HFFc6 (cell line): ENCODE measurements at regions not wholly inside any gene's neighbourhood (a gene's known extent, or its start where the extent isn't known, plus 50 kb on each side); places are given as distances from the start of the nearest gene placed in this dataset.

ENCODE experiments used
- DNase-seq: peaks from one replicate; pipeline ENCODE4 v3.0.0-alpha.2; 2018
- H3K27ac Mint-ChIP-seq: 2 replicates; pipeline ENCODE4 v1.8.0; 2020; ENCODE audit warnings: mild to moderate bottlenecking, mixed read lengths
- H3K27me3 Mint-ChIP-seq: 2 replicates; pipeline ENCODE4 v1.8.0; 2021; ENCODE audit warnings: mild to moderate bottlenecking, moderate library complexity, mixed read lengths; ENCODE audit not compliant: insufficient read depth
- H3K36me3 Mint-ChIP-seq: 2 replicates; pipeline ENCODE4 v1.8.0; 2021; ENCODE audit warnings: low read depth, mixed read lengths
- H3K4me1 Mint-ChIP-seq: 2 replicates; pipeline ENCODE4 v1.8.0; 2020; ENCODE audit warnings: low read depth, mixed read lengths
- H3K4me3 Mint-ChIP-seq: 2 replicates; pipeline ENCODE4 v1.8.0; 2020; ENCODE audit warnings: mild to moderate bottlenecking, moderate library complexity, mixed read lengths
- H3K9me3 Mint-ChIP-seq: 2 replicates; pipeline ENCODE4 v1.8.0; 2020; ENCODE audit warnings: mild to moderate bottlenecking, mixed read lengths
- TF ChIP-seq, protein P1 (sequence below): fragments of 200-600 bp; sonication (generic); IDR thresholded peaks from 2 replicates; pipeline ENCODE4 v1.5.0; 2021; ENCODE audit warnings: antibody characterized with exemption, mild to moderate bottlenecking

DNA sequence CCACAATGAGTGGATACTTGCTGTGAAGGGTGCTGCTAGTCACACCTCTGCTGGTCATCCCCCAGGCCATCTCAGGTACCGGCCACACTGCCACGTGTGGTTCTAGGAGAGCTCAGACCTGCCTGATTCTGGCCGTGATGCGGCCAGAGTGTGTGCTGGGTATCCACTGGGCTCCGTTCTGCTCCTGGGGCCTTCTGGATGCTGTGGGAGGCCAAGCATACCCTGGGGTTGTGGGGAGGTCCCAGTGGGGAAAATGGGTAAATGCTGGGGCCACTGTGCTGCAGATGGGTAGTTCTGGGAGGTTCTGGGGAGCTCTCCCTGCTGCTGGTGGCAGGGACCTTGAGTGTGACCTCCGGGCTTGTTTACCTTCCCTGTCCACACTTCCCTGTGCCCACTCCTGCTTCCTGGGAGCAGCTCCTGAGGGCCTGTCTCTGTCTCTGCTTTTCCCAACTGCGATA is 318.4 kb downstream of the GLRX3 start:
- H3K27ac Mint-ChIP-seq, result no peak overlapping the region
- TF ChIP-seq, protein P1, sequence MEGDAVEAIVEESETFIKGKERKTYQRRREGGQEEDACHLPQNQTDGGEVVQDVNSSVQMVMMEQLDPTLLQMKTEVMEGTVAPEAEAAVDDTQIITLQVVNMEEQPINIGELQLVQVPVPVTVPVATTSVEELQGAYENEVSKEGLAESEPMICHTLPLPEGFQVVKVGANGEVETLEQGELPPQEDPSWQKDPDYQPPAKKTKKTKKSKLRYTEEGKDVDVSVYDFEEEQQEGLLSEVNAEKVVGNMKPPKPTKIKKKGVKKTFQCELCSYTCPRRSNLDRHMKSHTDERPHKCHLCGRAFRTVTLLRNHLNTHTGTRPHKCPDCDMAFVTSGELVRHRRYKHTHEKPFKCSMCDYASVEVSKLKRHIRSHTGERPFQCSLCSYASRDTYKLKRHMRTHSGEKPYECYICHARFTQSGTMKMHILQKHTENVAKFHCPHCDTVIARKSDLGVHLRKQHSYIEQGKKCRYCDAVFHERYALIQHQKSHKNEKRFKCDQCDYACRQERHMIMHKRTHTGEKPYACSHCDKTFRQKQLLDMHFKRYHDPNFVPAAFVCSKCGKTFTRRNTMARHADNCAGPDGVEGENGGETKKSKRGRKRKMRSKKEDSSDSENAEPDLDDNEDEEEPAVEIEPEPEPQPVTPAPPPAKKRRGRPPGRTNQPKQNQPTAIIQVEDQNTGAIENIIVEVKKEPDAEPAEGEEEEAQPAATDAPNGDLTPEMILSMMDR, result no peak
- H3K4me1 Mint-ChIP-seq, result no peaks in the 10 kb centered on the region
- H3K27me3 Mint-ChIP-seq, result no peaks in the 10 kb centered on the region
- no peak for DNase-seq
- peaks cover 72% of the 10 kb centered on the region for H3K9me3 Mint-ChIP-seq
- peaks cover 8% of the 10 kb centered on the region; the same call in 1 of the 2 replicates for H3K36me3 Mint-ChIP-seq
- no peak overlapping the region for H3K4me3 Mint-ChIP-seq

DNA sequence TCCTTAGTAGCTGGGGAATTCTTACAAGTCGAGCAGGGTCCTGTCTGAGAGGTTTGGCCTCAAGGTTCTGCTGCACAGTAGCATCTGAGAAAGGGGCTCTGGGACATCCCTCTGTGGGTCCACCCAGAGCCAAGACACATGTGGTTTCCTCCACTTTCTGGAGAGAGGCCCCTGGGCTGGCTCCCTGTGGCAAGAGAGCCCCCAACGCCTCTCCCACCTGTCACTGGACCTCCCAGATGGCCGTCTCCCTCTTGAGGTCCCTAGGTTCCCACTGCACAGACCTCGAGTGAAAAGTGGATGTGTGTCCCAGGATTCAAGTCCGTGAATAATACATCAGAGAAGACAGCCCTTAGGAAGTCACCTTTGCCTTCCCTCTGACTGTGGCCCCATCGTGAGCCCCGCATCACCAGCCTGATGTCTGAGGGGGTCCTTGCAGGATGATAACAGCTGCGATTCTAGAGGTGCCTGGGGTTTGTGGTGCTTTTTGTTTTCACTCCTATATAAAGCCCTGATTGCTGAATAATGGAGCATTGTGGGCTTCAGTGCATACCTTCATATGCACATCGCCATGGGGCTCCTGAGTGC is 319.0 kb downstream of the GLRX3 start:
- peaks cover 8% of the 10 kb centered on the region; the same call in 1 of the 2 replicates for H3K36me3 Mint-ChIP-seq
- TF ChIP-seq, protein P1, result no peak
- no peak overlapping the region for H3K27ac Mint-ChIP-seq
- no peaks in the 10 kb centered on the region for H3K4me1 Mint-ChIP-seq
- H3K9me3 Mint-ChIP-seq, result peaks cover 72% of the 10 kb centered on the region
- H3K4me3 Mint-ChIP-seq, result no peak overlapping the region
- H3K27me3 Mint-ChIP-seq, result no peaks in the 10 kb centered on the region
- no peak for DNase-seq

DNA sequence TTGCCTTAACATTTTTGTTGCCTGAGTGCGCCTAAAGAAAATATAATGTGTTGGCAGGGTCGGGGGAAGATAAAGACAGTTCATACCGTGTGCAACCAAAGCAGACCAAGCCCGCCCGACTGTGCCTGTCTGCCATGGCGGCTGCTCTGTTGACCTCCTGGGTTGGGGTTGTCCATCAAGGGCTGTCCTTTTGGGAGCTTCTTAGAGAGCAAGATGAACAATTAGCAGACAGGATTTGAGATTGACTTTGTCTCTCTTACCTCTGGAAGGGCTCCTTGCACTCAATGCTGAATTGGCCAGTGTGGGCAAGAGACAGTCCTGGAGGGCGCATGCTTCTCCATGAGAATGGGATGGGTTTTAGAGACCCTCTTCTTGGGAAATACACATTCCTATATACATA is 319.6 kb downstream of the GLRX3 start:
- H3K9me3 Mint-ChIP-seq, result peaks cover 70% of the 10 kb centered on the region
- TF ChIP-seq, protein P1, result no peak
- H3K36me3 Mint-ChIP-seq, result peaks cover 8% of the 10 kb centered on the region; the same call in 1 of the 2 replicates
- H3K4me1 Mint-ChIP-seq, result no peaks in the 10 kb centered on the region
- H3K27me3 Mint-ChIP-seq, result no peaks in the 10 kb centered on the region
- DNase-seq, result no peak
- no peak overlapping the region for H3K27ac Mint-ChIP-seq
- no peak overlapping the region for H3K4me3 Mint-ChIP-seq

DNA sequence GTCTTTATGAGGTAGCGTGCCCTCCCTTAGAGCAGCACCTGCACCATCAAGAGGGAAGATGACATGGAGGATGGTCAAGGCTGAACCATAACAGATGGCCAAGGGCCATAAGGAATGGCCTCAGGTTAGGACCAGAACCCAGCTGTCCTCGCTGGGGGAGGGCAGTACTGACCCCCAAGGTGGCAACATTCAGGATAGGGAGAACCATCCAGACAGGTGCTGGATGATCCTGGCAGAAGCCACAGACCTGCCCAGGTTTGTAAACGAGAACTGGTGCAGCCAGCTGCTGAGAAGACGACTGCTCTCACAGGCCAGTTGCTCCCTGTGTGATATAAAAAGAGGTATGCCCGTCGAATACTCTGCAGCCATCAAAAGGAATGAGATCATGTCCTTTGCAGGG is 320.4 kb downstream of the GLRX3 start:
- no peak for DNase-seq
- Mint-ChIP-seq H3K4me3 (no peak overlapping the region), H3K27me3 (no peaks in the 10 kb centered on the region), H3K36me3 (peaks cover 11% of the 10 kb centered on the region; the same call in 1 of the 2 replicates), H3K27ac (no peak overlapping the region), H3K4me1 (no peaks in the 10 kb centered on the region), H3K9me3 (peaks cover 73% of the 10 kb centered on the region)
- TF ChIP-seq, protein P1, result no peak

DNA sequence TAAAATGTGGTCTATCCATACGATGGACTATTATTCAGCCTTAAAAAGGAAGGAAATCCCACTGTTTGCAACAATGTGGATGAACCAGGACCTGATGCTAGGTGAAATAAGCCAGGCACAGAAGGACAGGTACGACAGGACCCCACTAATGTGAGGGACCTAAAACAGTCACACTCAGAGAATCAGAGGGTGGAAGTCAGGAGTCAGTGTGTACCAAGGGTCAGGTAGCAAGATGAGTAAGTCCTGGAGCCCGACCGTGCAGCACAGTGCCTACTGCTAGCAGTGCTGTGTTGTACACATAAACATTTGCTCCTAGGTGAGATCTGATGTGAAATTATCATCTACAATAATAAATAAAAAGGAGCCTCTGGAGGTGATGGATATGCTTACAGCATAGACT is 322.3 kb downstream of the GLRX3 start:
- peaks cover 4% of the 10 kb centered on the region; the same call in 1 of the 2 replicates for H3K36me3 Mint-ChIP-seq
- H3K4me3 Mint-ChIP-seq, result no peak overlapping the region
- H3K4me1 Mint-ChIP-seq, result no peaks in the 10 kb centered on the region
- TF ChIP-seq, protein P1, result no peak
- no peak for DNase-seq
- no peaks in the 10 kb centered on the region for H3K27me3 Mint-ChIP-seq
- no peak overlapping the region for H3K27ac Mint-ChIP-seq
- peaks cover 57% of the 10 kb centered on the region for H3K9me3 Mint-ChIP-seq
